ENCODE measurements at regions not wholly inside any gene's neighbourhood (a gene's known extent, or its start where the extent isn't known, plus 50 kb on each side); places are given as distances from the start of the nearest gene placed in this dataset.

GRCh38 chr5:107268241-107268640 is 402.5 kb downstream of the EFNA5 start:
- H3K4me3 ChIP-seq = no peak overlapping the region
- no peaks in the 10 kb centered on the region for H3K36me3 ChIP-seq
- no peaks in the 10 kb centered on the region for H3K9me3 ChIP-seq
- intact Hi-C loops (cut with DNase I) = no loop called here
- peaks cover 0 to 5% (median 0%) of the 10 kb centered on the region in 12 donors for H3K4me1 ChIP-seq
- ATAC-seq (no peak), DNase-seq (no peak)
- WGBS, 4 donors = 68 to 76% (median 72%) methylated on average over 2 of the region's 2 CpGs
- H3K27me3 ChIP-seq = no peaks in the 10 kb centered on the region
- no peak overlapping the region for H3K27ac ChIP-seq
- TF ChIP-seq CTCF (IDR thresholded peaks at IDR 0.05) (no peak), POLR2A (IDR thresholded peaks at IDR 0.05) (no peak)

- Histone ChIP-seq H3K27ac (no peak overlapping the region), H3K36me3 (no peaks in the 10 kb centered on the region), H3K27me3 (no peaks in the 10 kb centered on the region), H3K4me1 (peaks cover 0 to 5% (median 0%) of the 10 kb centered on the region in 12 donors), H3K4me3 (no peak overlapping the region), H3K9me3 (no peaks in the 10 kb centered on the region)
- DNase-seq (no peak), ATAC-seq (no peak)
- TF ChIP-seq POLR2A (IDR thresholded peaks at IDR 0.05) (no peak), CTCF (IDR thresholded peaks at IDR 0.05) (no peak)
- intact Hi-C loops (cut with DNase I) = no loop called here
- 91 to 93% (median 92%) methylated on average over 1 of the region's 1 CpG for WGBS, 4 donors
Measured at GRCh38 chr5:107266100-107266499, 404.6 kb downstream of the EFNA5 start.

- no peaks in the 10 kb centered on the region for H3K36me3 ChIP-seq
- DNase-seq = no peak
- peaks cover 0 to 5% (median 0%) of the 10 kb centered on the region in 12 donors for H3K4me1 ChIP-seq
- H3K9me3 ChIP-seq = no peaks in the 10 kb centered on the region
- no peak overlapping the region for H3K27ac ChIP-seq
- intact Hi-C loops (cut with DNase I) = no loop called here
- WGBS, 4 donors = 59 to 82% (median 66%) methylated on average over 2 of the region's 2 CpGs
- H3K27me3 ChIP-seq = no peaks in the 10 kb centered on the region
- TF ChIP-seq POLR2A (IDR thresholded peaks at IDR 0.05) (no peak), CTCF (IDR thresholded peaks at IDR 0.05) (no peak)
- no peak overlapping the region for H3K4me3 ChIP-seq
- no peak for ATAC-seq
Measured at GRCh38 chr5:107265193-107265592, 405.5 kb downstream of the EFNA5 start.

- Histone ChIP-seq H3K4me3 (no peak overlapping the region), H3K4me1 (peaks cover 0 to 5% (median 0%) of the 10 kb centered on the region in 12 donors), H3K9me3 (no peaks in the 10 kb centered on the region), H3K27ac (no peak overlapping the region), H3K36me3 (no peaks in the 10 kb centered on the region), H3K27me3 (no peaks in the 10 kb centered on the region)
- 48 to 56% (median 52%) methylated on average over 5 of the region's 5 CpGs for WGBS, 4 donors
- TF ChIP-seq CTCF (IDR thresholded peaks at IDR 0.05) = no peak
- no peak for TF ChIP-seq POLR2A (IDR thresholded peaks at IDR 0.05)
- no peak for ATAC-seq
- intact Hi-C loops (cut with DNase I) = no loop called here
- no peak for DNase-seq
Measured at GRCh38 chr5:107263387-107264018, 407.2 kb downstream of the EFNA5 start.
